NCI-H460 (cell line): ENCODE measurements at regions not wholly inside any gene's neighbourhood (a gene's known extent, or its start where the extent isn't known, plus 50 kb on each side); places are given as distances from the start of the nearest gene placed in this dataset.

Experiments used
- DNase-seq: peaks from one replicate; pipeline ENCODE4 v3.0.0-alpha.2; 2016; ENCODE audit warnings: low read depth; ENCODE audit errors: extremely low read depth

- DNase-seq: no peak
These were observed 108.4 kb upstream of the CLDN10 start for GRCh38 chr13:95444006-95444730.

DNA sequence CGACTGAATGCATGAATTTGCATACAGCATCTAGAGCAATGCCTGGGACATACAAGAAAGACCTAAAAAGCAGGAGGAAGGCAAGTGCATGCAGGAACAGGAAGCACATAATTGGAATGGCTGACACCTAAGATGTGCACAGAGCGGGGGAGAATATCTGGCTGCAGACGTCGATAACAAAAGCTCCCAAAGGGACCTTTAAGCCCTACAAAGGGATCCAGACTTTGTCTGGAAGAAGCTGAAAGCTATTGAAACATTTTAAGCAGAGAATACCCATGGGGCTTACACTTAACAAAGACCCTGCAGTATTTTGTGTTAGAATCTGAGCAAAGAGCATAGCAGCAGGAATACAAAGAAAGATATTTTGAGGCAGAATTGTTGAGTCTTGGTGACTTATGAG lies 107.4 kb upstream of the CLDN10 start:
- DNase-seq: no peak

DNA sequence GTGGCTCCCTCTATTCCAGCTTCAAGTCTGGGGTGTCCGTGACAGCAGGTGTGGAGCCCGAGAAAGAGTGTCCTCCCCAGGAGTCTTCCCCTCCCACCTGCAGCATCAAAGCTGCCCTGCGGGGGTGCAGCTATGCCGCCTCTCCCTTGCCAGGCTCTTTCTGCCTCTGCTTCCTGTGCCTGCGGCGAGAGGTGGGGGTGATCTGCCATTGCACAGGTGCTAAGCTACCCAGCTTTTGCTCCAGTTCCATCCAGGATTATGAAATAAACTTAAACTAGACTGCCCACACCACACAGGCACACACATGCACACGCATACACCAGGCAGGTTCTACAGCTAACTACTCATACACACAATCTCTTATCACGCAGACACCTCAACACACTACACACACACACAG lies 104.7 kb upstream of the CLDN10 start:
- DNase-seq: no peak

DNA sequence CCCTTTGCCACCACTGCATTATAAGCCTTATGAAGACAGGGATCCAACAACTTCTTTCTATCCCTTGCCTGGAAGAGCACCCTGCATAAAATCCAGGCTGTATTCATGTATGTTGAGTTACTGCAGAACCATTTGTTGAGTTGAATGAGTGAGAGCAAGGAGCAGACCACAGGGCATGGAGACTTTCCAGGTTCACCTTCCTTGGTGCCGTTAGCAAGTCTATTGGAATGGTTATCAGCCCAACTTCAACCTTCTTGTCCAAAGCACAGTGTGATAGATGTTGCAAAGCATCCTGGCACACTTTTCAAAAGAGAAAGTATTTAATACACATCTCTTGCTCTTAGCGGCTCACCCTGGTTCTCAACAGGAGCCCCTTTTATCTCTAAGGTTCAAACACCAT lies 100.9 kb upstream of the CLDN10 start:
- DNase-seq: no peak

DNA sequence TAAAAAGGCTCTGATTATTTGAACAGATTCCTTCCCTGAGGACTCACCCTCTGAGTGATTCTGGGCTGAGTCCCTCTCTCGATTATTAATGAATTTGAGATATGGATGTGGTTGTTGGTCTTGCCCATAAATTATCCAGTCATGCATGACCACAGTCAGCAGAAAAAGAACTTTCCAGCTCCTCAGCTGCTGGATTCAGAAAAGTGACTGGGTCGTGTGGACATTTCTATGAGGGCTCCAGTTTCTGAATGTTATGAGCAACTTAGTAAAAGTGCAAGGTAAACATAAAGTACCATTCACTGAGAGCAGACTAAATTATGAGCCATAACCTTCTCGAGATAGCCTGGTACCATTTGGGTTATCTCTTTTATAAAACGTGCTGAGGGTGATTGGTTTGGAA lies 100.1 kb upstream of the CLDN10 start:
- DNase-seq: no peak

DNA sequence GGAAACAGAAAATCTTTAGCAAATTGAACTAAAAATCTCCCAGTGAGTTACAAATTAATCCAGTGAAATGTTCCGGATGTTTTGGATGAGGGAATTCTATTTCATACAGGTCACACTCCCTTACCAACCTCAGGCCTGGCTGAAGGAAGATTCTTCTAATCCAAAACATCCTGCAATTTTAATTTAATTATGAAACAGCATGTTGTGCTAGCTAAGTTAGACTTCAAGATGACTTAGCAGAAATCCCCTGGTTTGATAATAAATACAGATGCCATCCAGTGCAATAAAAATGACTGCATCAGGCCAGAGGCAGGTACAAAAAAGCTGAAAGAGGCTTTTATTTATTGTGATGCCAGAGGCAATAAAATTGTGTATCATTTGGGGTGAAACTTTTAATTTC lies 96.7 kb upstream of the CLDN10 start:
- DNase-seq: no peak

GRCh38 chr13:95456815-95457214 lies 95.7 kb upstream of the CLDN10 start:
- DNase-seq: no peak

- no peak for DNase-seq
These were observed 95.2 kb upstream of the CLDN10 start for GRCh38 chr13:95457294-95457693.

GRCh38 chr13:95462801-95463200 lies 89.7 kb upstream of the CLDN10 start:
- DNase-seq: no peak

DNA sequence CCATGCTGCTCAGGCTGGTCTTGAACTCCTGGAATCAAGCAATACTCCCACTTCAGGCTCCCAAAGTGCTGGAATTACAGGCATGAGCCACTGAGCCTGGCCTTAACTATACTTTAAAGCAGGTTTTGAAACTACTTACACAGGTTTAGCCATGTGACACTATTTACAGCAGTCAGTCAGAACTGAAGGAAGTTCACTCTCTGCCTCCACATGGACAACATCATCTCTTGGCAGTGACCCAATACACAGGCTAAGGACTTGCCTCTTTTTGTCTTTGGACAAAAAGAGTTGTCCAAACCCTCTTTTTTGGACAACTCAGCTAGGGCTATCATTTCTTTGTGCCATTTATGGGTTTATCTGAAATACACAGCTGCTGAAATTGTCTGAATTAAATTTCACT lies 89.0 kb upstream of the CLDN10 start:
- DNase-seq: no peak

DNA sequence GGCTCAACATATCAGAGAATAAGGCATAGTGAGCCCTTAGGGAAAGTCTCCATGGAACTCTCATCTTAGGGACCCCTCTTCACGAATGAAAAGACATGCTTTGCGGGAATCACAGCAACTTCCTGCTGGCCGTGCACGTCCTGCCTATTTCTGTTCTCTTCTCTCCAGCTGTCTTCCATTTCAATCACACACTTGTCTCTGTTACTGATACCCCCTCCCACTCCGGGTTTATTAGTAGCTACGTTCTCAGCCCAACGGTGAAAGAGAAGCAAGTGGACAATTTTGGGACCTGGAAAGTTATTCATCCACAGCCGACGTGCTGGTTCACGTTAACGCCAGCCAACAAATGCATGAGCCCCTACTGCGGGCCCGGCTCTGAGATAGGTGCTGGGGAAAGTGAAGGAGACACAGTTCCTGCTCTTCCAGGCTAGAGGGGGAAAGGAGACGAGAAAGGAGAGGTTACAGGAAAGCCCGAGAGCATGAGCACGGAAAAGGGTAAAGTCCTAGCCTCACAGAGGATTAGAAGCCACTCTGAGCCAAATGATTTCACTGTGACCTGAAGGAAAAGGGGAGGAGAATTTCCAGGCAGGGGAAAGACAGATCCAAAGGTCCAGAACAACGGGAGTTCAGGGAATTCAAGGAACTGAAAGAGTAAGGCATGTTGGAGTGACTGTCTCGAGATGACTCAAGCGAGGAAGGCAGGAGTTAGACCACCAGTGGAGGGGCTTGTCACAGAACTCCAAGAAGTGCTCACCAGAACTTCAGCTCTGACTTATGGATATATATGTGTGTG lies 81.8 kb upstream of the CLDN10 start:
- no peak for DNase-seq

- no peak for DNase-seq
These were observed 80.6 kb upstream of the CLDN10 start for GRCh38 chr13:95471960-95472359.

DNA sequence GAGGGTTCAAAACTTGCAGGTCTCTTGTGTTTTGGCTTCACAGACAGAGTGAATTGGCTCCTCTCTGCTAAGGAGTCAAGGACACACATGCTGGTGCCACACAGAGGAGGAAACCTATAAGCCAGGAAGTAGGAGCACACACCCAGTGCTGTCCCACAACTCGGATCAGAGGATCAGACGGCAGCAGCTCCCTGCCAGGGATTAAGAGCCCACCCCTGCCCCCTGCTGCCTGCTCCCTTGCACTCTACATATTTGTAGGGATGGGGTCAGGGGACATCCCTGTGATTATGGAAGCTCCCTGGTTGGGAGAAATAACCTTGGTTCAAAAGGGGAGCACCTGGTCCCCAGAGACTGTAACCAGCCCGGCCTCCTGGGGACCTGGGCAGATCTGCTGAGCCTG lies 77.5 kb upstream of the CLDN10 start:
- DNase-seq: no peak

DNA sequence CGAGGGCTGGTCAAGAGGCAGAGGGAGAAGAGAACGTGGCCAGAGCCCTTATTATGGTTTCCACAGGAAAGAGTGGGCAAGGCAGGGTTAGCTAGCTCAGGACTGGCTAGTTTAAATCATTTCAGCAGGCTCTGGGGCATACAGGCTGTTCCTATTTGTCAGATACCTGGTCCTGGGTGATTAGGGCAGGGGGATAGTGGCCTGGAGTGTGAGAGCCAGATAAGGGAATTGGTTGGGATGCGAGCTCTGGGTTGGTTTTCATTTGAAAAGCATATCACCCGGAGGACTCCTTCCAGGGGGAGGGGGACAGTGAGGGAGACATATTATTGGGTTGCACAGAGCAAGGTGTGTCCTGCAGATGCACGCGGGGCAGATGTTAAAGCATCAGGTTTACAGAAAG lies 75.3 kb upstream of the CLDN10 start:
- DNase-seq: no peak

DNA sequence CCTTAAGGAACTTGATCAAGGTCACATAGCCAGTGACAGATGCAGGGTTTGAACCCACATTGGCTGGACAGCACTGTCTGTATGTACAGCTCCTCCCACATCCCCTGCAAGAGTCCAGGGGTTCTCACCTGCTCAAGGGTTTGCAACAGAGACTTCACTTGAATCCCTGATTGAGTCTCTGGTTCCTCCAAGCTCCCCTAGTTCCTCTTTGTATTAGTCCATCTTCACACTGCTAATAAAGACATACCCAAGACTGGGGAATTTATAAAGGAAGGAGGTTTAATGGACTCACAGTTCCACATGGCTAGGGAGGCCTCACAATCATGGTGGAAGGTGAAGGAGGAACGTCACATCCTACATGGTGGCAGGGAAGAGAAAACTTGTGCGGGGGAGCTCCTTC lies 72.8 kb upstream of the CLDN10 start:
- no peak for DNase-seq

GRCh38 chr13:95480131-95480545 lies 72.4 kb upstream of the CLDN10 start:
- no peak for DNase-seq

DNA sequence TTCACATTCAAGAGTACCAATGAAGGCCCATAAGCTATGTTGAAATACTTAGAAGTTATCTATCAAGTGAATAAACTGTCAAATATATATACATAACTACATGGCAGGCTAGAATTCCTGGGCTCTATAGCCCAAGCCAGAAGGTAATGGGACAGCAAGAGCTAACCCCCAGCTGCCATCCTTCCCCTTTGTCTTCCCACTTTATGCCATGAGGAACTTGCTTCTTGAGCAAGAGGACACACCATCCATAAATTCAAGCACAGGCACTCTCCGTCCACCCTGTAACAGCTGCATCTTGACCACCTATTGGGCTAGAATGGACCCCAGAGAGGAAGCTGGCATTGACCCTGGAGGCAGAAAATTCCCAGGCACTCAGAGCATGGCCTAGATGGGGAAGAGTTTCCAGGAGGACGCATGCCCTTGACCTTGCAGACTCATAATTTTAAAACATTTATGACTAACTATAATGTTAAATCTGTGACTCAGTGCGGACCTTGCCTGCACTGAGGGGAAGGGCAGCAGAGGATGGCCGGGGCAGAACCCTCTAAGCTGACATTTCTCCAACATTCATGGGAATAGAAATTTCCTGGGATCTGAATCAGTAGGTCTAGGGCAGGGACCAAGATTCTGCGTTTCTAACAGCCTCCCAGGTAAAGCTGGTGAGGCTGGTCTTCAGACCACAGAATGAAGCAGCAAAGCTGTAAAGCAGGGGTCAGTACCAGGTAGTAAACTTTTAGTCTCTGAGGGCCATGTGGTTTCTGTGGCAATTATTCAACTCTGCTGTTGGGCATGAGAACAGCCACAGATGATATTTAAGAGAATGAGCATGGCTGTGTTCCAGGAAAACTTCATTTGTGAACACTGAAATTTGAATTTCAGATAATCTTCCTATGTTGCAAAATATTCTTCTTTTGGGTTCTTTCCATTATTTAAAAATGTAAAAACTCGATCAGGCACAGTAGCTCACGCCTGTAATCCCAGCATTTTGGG lies 71.4 kb upstream of the CLDN10 start:
- DNase-seq: no peak

DNA sequence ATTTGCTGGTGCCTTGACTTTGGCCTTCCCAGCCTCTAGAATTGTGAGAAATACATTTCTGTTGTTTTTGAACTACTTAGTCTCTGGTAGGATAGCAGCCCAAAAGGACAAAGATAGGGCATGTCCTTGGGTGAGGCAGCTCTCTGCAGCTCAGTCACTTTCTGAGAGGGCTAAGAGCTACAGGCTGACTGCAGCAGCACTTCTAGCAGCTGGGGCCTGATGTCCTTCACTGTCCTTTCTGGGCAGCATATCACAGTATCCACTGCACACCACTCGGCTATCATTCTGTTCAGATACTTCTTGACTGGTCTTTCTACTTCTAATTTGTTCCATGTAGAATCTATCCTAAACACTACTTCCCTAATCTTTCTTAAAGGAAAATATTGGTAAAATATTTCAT lies 68.5 kb upstream of the CLDN10 start:
- no peak for DNase-seq

DNA sequence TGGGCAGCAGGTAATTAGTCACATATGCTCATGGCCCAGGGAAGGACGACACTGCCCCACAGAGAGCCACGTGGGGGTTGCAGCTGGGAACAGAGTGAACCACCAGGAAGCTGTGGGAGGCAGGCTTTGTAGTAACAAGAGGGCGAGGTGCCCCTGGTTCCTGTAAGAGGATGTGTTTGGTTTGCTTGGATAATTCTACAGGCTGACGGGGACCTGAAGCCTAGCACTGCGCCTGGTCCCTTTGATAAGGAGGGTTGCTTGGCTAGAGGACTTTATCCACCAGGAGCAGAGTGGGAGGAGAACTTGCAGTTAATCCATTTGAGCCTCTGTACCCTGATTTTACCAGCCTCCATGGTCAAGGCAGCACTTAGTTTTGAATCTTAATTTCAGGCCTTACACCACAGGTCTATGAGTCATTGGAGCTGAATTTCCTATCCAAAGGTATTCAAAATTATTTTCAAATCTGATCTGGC lies 67.4 kb upstream of the CLDN10 start:
- DNase-seq: no peak

DNA sequence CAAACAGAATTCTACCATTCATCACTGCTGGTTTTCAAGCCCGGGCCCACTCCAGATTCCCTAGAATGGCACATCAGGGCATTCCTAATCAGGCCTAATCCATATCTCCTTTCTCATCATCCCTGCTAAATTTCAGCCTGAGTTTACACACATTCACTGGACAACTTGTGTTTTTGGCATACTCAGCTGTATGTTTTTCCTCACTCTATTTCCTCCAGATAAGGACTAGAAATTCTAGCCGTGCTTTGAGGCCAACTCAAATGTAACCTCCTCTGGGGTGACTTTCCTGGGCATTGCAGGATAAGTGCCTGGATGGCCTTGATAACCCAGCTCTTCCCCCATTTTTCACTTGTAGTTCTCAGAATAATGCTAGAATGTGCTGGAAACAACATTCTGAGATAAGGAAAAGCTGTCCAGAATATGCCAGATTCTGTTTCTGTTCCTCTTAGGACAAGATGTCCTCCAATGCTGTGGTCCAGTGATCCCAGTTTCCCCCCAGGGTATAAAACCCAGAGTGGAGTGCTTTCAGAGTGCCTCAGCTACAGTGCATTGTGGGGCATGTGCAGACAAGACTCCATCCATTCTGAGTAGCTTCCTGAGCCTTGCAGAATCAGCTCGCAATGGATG lies 66.9 kb upstream of the CLDN10 start:
- no peak for DNase-seq
